ENCODE measurements at regions not wholly inside any gene's neighbourhood (a gene's known extent, or its start where the extent isn't known, plus 50 kb on each side); places are given as distances from the start of the nearest gene placed in this dataset.
"Not testable (repeated sequence)": the region's sequence is repeated elsewhere in the genome, so short reads cannot be mapped to it uniquely, and the experiment has no call there.

GRCh38 chr9:30628915-30629567, 1755.4 kb upstream of the ACO1 start:
- DNase-seq, result no peak

- DNase-seq, result no peak
Observed at GRCh38 chr9:30630459-30630858, 1754.0 kb upstream of the ACO1 start.

GRCh38 chr9:30646639-30647038, 1737.8 kb upstream of the ACO1 start:
- not testable (repeated sequence) for DNase-seq

GRCh38 chr9:30661925-30662324, 1722.5 kb upstream of the ACO1 start:
- no peak for DNase-seq

DNA sequence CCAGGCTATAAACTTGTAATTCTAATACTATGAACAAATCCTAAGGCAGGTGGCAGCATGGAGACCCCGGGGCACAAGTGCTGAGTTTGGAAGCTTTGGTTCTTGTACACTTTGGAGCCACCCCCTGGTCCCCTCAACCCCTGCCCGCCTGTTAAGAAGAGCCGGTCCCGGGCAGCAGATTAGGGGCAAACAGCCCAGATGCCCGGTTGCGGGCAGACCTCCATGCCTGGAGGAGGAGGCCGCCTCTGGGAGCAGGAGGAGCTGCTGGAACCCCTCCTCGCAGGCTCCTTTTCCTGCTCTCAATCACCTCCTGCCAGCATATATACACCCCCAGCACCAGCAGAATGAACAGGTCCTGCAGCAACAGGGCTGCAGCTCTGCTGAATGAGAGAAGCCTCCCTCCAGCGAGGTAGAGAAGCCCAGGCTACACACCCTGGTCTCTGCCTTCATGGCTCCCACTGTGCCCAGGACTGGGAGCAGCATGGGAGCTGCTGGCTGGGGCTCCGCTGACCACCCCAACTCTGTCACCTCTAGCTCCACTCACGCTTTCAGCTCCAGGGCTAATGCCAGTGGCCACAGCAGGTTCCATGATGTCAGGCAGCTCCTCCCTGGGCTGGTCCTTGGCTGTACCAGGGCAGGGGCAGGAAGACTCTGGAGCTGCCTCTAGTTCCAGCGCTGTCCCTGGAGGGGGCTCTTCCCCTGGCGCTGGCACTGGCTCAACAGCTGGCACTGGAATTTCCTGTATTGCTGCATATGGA, 1713.5 kb upstream of the ACO1 start:
- DNase-seq, result no peak

DNA sequence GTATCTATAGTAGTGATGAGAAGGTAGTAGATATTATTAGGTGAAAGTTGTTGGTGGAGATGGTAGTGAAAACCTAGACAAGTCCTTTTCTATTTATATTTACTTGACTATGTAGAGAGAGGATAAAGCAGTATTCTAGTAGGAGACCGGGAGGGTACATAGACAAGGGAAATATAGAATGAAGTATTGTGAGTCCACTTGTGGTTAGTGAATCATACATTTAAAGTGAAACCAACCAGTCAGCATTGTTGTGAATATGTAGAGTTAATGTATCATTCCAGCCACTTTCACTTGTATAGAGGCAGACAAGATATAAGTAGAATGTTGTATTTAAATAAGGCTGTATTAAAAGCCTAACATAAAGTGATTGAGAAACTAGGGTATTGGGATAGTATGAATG, 1711.3 kb upstream of the ACO1 start:
- no peak for DNase-seq

GRCh38 chr9:30676651-30677050, 1707.8 kb upstream of the ACO1 start:
- DNase-seq, result no peak

DNA sequence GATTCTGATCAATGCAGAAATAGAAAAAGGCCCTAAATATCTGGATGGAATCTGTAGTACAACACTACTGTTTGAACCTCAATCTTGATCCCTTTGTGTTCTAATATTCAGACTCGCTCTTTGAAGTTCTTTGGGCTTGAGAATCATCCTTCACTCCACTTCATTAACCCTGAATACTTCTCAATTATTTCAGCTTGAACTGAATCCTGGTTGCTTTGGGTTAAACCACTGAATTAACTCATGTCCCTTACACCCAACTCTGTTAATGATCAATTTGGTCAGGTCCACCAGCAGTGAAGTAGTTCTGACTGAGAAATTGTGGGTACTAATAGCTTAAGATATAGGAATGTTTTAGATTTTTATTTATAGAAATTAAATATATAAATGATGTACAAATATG, 1707.2 kb upstream of the ACO1 start:
- DNase-seq, result no peak

DNA sequence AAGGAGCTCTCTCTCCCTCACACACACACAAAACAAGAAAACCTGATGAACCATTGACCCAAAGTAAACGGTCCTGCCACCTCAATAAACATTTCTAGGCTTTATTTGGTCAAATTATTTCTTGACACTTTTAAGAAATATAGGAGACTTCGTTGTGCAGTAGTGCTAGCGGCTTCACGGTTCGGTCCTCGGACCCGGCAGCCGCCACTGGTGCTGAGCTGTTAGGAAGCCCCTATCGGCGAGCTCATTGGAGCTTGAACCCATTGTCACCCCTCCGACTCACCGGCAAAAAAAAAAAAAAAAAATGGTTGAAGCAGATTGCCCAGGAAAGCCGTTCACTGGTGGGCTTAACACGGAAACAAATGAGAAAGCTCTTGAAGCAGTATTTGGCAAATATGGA, 1695.6 kb upstream of the ACO1 start:
- DNase-seq, result no peak

DNA sequence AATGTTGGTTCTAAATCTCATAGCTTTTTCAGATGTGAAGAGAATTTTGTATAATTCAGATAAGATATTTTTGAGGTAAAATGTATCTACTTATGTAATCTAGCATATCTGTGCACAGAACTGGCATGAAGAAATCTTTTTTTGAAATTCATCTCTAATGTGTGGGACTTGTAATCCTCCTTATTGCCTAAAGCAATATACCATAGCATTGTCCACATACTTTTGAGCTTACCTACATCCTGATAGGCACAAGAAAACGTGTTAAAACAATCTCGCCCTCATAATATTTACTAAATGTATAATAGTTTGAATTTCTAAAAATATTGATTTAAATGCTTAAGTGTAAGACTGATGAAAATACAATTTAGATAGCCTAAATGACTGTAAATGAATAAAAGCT, 1686.5 kb upstream of the ACO1 start:
- no peak for DNase-seq

DNA sequence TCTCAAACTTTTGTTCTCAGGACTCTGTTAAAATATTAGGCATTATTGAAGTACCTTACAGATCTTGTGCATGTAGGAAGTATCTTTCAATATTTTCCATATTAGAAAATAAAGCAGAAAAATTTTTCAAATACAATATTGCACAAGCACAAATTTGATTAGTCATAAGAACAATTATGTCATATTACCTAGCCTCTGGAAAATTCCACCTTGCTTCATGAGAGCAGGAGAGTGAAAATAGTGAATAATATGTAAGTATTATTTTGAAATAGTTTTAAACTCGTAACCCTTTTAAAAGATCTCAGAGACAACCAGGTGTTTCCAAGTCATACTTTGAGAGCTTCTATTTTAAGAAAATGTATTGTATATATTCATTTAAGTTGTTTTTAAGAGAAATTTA, 1672.9 kb upstream of the ACO1 start:
- no peak for DNase-seq

DNA sequence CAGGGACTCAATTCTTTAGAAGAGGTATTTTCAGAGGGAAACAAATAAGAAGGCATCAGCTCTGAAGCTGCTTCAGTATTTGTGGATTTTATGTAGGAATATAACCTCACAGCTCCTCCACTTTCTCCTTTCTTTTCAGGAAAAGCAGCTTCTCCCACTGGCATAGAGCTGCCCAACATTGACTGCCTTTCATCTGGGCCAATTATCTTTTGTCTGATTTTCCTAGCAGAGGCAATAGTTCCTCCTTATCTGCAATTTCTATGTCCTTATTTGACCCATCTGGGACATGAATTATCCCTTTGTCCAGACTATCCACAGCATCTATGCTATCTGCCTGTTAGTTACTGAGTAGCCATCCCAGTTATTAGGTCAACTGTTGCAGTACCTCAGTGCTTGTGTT, 1671.2 kb upstream of the ACO1 start:
- DNase-seq, result no peak

GRCh38 chr9:30714389-30714788, 1670.1 kb upstream of the ACO1 start:
- no peak for DNase-seq

DNA sequence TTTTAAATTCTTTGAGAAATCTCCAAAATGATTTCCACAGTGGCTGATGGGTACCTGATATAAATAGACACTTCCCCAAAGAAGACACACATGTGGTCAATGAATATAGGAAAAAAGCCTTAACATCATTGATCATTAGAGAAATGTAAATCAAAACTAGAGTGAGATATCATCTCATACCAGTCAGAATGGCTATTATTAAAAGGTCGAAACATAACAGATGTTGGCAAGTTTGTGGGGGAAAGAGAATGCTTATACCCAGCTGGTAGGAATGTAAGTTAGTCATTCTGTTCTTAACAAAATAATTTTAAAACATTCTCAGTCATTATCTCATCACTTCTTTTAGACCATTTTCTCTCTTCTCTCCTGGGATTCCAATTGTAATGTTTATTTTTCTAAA, 1666.0 kb upstream of the ACO1 start:
- DNase-seq, result no peak

DNA sequence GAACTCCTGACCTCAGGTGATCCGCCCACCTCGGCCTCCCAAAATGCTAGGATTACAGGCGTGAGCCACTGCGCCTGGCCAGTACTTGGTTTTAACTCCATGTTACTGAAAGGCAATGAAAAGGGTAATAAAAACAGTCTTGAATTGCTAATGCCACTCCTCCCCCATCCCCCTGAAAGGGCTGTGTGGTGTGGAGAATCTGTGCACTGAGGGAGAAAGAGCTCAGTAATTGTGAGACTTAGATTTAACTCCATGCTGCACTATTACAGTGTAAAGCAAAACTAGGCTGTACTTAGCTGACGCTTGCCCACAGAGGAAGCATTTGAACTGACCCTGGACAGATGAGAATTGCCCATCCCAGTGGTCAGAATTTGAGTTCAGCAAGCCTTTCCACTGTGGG, 1662.4 kb upstream of the ACO1 start:
- DNase-seq, result no peak

- DNase-seq, result no peak
Observed at GRCh38 chr9:30723656-30724055, 1660.8 kb upstream of the ACO1 start.

DNA sequence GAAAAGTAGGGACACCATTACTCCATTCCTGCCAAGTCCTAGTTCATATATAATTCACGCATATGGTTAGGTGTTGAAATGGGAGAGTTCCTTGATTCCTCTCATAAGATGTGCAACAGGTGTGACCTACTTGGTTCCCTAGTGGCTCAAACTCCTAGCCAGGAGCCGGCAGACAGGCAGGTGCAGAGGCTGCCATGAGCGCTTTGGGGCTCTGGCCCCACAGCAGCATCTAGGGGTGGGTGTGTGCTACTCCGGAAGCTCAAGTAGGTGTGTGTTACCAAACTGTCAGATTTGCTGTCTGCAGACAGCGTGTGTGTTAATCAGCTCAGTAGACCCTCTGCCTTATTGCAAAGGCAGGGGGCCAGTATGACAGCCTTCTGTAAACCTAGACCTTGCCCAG, 1652.4 kb upstream of the ACO1 start:
- no peak for DNase-seq

DNA sequence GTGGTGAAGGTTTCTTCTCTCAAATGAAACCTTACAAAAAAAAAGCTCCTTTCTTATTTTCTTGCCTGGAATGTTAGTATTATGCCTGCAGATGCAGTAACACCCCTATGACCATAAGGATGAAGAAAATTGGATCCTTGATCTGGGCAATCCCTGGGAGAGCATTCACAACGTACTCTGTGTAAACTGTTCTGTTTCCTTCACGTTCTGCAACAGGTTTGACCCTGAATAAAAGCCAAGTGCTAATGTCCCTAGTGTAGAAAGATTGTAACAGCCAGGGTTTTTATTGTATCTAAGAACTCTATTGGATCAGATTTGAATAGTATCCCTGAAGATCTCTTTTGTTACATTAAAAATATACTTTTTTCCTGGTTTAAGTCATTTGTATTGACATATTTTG, 1639.6 kb upstream of the ACO1 start:
- no peak for DNase-seq

GRCh38 chr9:30746589-30746988, 1637.9 kb upstream of the ACO1 start:
- DNase-seq, result no peak

GRCh38 chr9:30757723-30758122, 1626.7 kb upstream of the ACO1 start:
- DNase-seq, result no peak

- DNase-seq, result no peak
Observed at GRCh38 chr9:30758726-30759446, 1625.6 kb upstream of the ACO1 start.

- DNase-seq, result no peak
Observed at GRCh38 chr9:30765318-30765717, 1619.1 kb upstream of the ACO1 start.

- no peak for DNase-seq
Observed at GRCh38 chr9:30771163-30771708, 1613.2 kb upstream of the ACO1 start.

DNA sequence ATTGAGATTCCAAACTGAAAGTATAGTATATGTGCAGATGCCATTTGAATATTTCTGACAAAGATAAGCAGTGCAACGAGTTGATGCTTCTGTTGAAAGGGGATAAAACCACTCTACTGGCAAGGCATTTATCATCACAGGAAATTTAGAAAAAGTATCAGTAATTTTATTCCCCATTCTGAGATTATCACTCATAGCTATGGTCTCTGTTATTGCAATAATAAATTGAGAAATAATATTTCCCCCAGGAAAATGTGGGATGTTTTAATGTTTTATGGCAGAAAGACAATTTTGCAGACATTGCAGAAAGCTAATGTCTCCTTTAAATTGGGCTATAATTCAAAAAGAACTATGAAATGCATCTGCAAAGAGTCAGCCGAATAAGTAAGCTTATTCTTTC, 1612.7 kb upstream of the ACO1 start:
- DNase-seq, result no peak
